ENCODE measurements at regions not wholly inside any gene's neighbourhood (a gene's known extent, or its start where the extent isn't known, plus 50 kb on each side); places are given as distances from the start of the nearest gene placed in this dataset.

DNA sequence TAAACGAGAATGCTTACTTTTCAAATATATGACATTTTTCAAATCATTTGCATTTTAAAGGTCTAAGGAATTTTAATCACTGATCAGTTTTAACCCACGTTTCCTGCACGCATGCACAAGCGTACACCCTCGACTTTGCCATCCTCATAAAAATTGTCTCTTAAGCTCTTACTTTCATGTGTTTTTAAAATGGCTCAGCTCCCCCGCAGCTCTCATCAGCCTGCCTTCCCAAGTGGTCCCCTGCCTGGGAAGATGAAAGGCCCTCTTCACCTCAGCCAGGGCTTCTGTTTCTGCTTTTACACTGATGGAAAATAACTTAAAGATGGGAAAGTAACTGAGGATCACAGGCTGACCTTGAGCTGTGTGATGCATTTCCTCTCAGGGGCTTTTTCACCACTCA is 131.6 kb upstream of the LSM8 start:
- TF ChIP-seq, protein P1, sequence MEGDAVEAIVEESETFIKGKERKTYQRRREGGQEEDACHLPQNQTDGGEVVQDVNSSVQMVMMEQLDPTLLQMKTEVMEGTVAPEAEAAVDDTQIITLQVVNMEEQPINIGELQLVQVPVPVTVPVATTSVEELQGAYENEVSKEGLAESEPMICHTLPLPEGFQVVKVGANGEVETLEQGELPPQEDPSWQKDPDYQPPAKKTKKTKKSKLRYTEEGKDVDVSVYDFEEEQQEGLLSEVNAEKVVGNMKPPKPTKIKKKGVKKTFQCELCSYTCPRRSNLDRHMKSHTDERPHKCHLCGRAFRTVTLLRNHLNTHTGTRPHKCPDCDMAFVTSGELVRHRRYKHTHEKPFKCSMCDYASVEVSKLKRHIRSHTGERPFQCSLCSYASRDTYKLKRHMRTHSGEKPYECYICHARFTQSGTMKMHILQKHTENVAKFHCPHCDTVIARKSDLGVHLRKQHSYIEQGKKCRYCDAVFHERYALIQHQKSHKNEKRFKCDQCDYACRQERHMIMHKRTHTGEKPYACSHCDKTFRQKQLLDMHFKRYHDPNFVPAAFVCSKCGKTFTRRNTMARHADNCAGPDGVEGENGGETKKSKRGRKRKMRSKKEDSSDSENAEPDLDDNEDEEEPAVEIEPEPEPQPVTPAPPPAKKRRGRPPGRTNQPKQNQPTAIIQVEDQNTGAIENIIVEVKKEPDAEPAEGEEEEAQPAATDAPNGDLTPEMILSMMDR (conservative IDR thresholded peaks at IDR 0.05) = no peak
- TF ChIP-seq EZH2 (IDR thresholded peaks at IDR 0.05; ENCODE audit: low read depth) = no peak
